GM12878 (cell line): ENCODE measurements at regions not wholly inside any gene's neighbourhood (a gene's known extent, or its start where the extent isn't known, plus 50 kb on each side); places are given as distances from the start of the nearest gene placed in this dataset.

Source experiments
- ATAC-seq: fragments of 200-7000 bp; cut with Tn5 transposase; 3 replicates; pipeline ENCODE4 v1.9.1; 2020; ENCODE audit warnings: mild to moderate bottlenecking, moderate library complexity
- BruUV-seq: library from RNA; stranded (reverse); fragments of 400-500 nt; replicated peaks from 2 replicates; lab custom pipeline; 2021; lab: Mats Ljungman, UMichigan
- CTCF ChIA-PET: fragments of 300-600 bp; sonication (Branson Sonifier 250); formaldehyde crosslinking; extraction: SDS; loops from one replicate; lab custom pipeline; 2021; ENCODE audit warnings: inconsistent platforms; lab: Yijun Ruan, JAX
- POLR2A ChIA-PET: fragments of 350-600 bp; formaldehyde crosslinking; extraction: SDS; loops from one replicate; lab custom pipeline; 2021; ENCODE audit warnings: inconsistent platforms; lab: Charles Lee
- RAD21 ChIA-PET: fragments of 300-600 bp; sonication (Branson Sonifier 250); formaldehyde crosslinking; loops from one replicate; lab custom pipeline; 2023; ENCODE audit warnings: antibody characterized with exemption; ENCODE audit not compliant: unreplicated experiment; lab: Charles Lee
- SMC1A ChIA-PET: fragments of 300-600 bp; sonication (Branson Sonifier 250); formaldehyde crosslinking; loops from one replicate; lab custom pipeline; 2023; ENCODE audit not compliant: unreplicated experiment, uncharacterized antibody; lab: Charles Lee
- DNase-seq: peaks from one replicate; pipeline ENCODE4 v3.0.0-alpha.2; 2011; ENCODE audit warnings: low read depth, low spot score
- FAIRE-seq: peaks from 3 replicates; lab custom pipeline; 2011; peaks lifted over from hg19 to GRCh38; lab: Jason Lieb, UNC
- H2AFZ ChIP-seq: 2 replicates; pipeline ENCODE4 v1.6.0; 2011; ENCODE audit warnings: low read depth, low read length, control low read depth; ENCODE audit not compliant: control insufficient read depth
- H3K27ac ChIP-seq: 2 replicates; pipeline ENCODE4 v1.5.1; 2011; ENCODE audit warnings: control low read depth; ENCODE audit not compliant: control insufficient read depth, insufficient read depth
- H3K27me3 ChIP-seq, 2 experiments: replicated peaks in 1 of 2; 2 replicates each; pipeline versions ENCODE4 v1.6.0 to v1.6.1; 2011; ENCODE audit warnings: low read length in 1 of 2; ENCODE audit not compliant: control insufficient read depth in 2 of 2, insufficient read depth in 2 of 2
- H3K36me3 ChIP-seq, 2 experiments: 2 replicates each; pipeline ENCODE4 v1.5.1; 2011; ENCODE audit warnings: low read length in 1 of 2; ENCODE audit not compliant: control insufficient read depth in 2 of 2, insufficient read depth in 2 of 2
- H3K4me1 ChIP-seq: 2 replicates; pipeline ENCODE4 v1.6.1; 2011; ENCODE audit warnings: mild to moderate bottlenecking, low read length, moderate library complexity, mixed read lengths; ENCODE audit not compliant: control insufficient read depth, insufficient read depth
- H3K4me2 ChIP-seq: 2 replicates; pipeline ENCODE4 v1.6.0; 2011; ENCODE audit warnings: control low read depth; ENCODE audit not compliant: control insufficient read depth, insufficient read depth
- H3K4me3 ChIP-seq: fragments of 200-600 bp; sonication (generic); 2 replicates; pipeline ENCODE4 v1.5.1; 2016
- H3K79me2 ChIP-seq: 2 replicates; pipeline ENCODE4 v1.6.0; 2011; ENCODE audit warnings: low read length; ENCODE audit not compliant: control insufficient read depth, insufficient read depth
- H3K9ac ChIP-seq: 2 replicates; pipeline ENCODE4 v1.8.0; 2011; ENCODE audit warnings: low read length, control low read depth, mixed read lengths; ENCODE audit not compliant: control insufficient read depth, insufficient read depth
- H3K9me3 ChIP-seq: replicated peaks from 3 replicates; pipeline ENCODE4 v1.5.1; 2011; ENCODE audit warnings: mild to moderate bottlenecking, low read length; ENCODE audit not compliant: control insufficient read depth, insufficient read depth
- H4K20me1 ChIP-seq: 2 replicates; pipeline ENCODE4 v1.6.0; 2011; ENCODE audit not compliant: control insufficient read depth, insufficient read depth
- BCL11A ChIP-seq: IDR thresholded peaks from 2 replicates; pipeline ENCODE4 v1.6.1; 2011; ENCODE audit warnings: low read depth, low read length
- JUNB ChIP-seq: IDR thresholded peaks from 2 replicates; pipeline ENCODE4 v1.6.1; 2016; ENCODE audit warnings: antibody characterized with exemption, mild to moderate bottlenecking
- LARP7 ChIP-seq: fragments of 450-650 bp; IDR thresholded peaks from 2 replicates; pipeline ENCODE4 v1.6.1; 2017; ENCODE audit warnings: mild to moderate bottlenecking
- MEF2B ChIP-seq: fragments of 450-650 bp; IDR thresholded peaks from 2 replicates; pipeline ENCODE4 v1.6.1; 2018; ENCODE audit warnings: mild to moderate bottlenecking, moderate library complexity; ENCODE audit not compliant: partially characterized antibody, poor library complexity, severe bottlenecking
- NR2F1 ChIP-seq: fragments of 450-650 bp; conservative IDR thresholded peaks from 2 replicates; pipeline ENCODE4 v1.6.1; 2017; ENCODE audit warnings: mild to moderate bottlenecking
- NRF1 ChIP-seq: conservative IDR thresholded peaks from 2 replicates; pipeline ENCODE4 v1.6.1; 2011; ENCODE audit warnings: mild to moderate bottlenecking, low read depth, low read length, improper control_type of control experiment
- RAD21 ChIP-seq: IDR thresholded peaks from 2 replicates; pipeline ENCODE4 v1.6.1; 2011; ENCODE audit warnings: mild to moderate bottlenecking, low read depth, low read length, moderate library complexity; ENCODE audit not compliant: insufficient read depth
- RB1 ChIP-seq: fragments of 450-650 bp; formaldehyde crosslinking; IDR thresholded peaks from 2 replicates; pipeline ENCODE4 v1.6.1; 2017; ENCODE audit warnings: mild to moderate bottlenecking, borderline replicate concordance
- RCOR1 ChIP-seq: conservative IDR thresholded peaks from 2 replicates; pipeline ENCODE4 v1.6.1; 2012; ENCODE audit warnings: low read depth, low read length, improper control_type of control experiment
- SMAD5 ChIP-seq: IDR thresholded peaks from 2 replicates; pipeline ENCODE4 v1.6.1; 2016; ENCODE audit warnings: antibody characterized with exemption, low read depth
- SREBF1 ChIP-seq: IDR thresholded peaks from 2 replicates; pipeline ENCODE4 v1.6.1; 2012; ENCODE audit warnings: mild to moderate bottlenecking, low read length
- WRNIP1 ChIP-seq: IDR thresholded peaks from 2 replicates; pipeline ENCODE4 v1.6.1; 2011; ENCODE audit warnings: low read depth, low read length, improper control_type of control experiment, borderline replicate concordance
- YBX1 ChIP-seq: fragments of 450-650 bp; IDR thresholded peaks from 2 replicates; pipeline ENCODE4 v1.6.1; 2016; ENCODE audit warnings: antibody characterized with exemption
- ZBED1 ChIP-seq: IDR thresholded peaks from 2 replicates; pipeline ENCODE4 v1.6.1; 2016; ENCODE audit warnings: borderline replicate concordance
- WGBS: methylation state at CpG from one replicate; pipeline ENCODE4 v1.1.6; 2016; ENCODE audit warnings: low lambda C conversion rate; ENCODE audit not compliant: insufficient replicate concordance, insufficient coverage; ENCODE audit errors: missing lambda C conversion rate; 5-methylcytosine and 5-hydroxymethylcytosine counted together
- in situ Hi-C: fragments of 300-500 bp; cut with MboI; formaldehyde crosslinking; loops from 9 replicates; pipeline ENCODE4 v1.14.3; 2018; ENCODE audit warnings: mixed read lengths
- intact Hi-C: fragments of 100-400 bp; cut with micrococcal nuclease; formaldehyde crosslinking; loops from one replicate; pipeline ENCODE4 v1.14.2; 2022; ENCODE audit not compliant: unreplicated experiment
- TF ChIP-seq, protein P1 (sequence below): IDR thresholded peaks from 2 replicates; pipeline ENCODE4 v1.6.1; 2011; ENCODE audit warnings: borderline replicate concordance, low read depth, mild to moderate bottlenecking, moderate library complexity, low read length; ENCODE audit not compliant: insufficient read depth, poor library complexity, severe bottlenecking
- TF ChIP-seq, protein P2 (sequence below): fragments of 450-650 bp; IDR thresholded peaks from 2 replicates; pipeline ENCODE4 v1.6.1; 2016; ENCODE audit warnings: mild to moderate bottlenecking, moderate library complexity, borderline replicate concordance

DNA sequence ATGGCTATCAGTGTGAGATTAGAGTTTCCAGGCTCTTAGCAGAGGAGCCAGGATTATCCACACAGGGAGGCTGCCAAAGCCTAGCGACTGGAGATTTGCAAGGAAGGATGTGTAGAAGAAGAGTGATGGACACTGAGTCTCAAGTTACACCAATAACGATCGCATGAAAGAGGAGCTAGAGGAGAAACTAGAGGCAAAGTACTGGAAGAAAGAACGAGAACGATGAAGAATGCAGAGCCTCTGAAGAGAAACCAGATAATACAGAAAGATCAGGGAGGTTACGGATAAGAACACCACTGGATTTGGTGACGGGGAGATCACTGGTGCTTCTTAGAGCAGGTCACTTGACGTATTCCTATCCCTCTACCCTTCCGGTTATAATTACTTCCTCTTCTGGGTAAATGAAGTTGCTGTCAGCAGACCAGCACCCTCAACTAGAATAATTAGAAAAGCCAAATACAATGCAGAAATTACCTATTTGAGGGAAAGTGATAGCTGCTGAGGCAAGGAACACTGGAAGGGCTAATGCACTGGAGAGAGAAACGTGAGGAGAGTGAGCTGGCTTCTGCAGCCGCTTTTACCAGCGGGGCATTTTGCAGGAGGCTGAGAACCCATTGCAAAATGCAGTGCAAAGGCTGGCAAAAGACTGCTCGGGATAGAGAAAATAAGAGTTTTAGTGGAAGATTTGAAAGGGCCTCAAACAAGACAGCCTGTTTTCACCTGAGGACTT, 93.1 kb upstream of the HIF1A start:
- no peak overlapping the region for H3K4me3 ChIP-seq
- RAD21 ChIA-PET = interaction anchor here (1.0 to 1.4 kb wide), 2 partner anchors 29 to 59 kb away, joined by 3 read pairs; no protein-coding TSS in a partner anchor
- 82% methylated on average over 12 of the region's 13 CpGs for WGBS
- H3K27me3 ChIP-seq = no peaks in the 10 kb centered on the region
- H3K36me3 ChIP-seq = no peaks in the 10 kb centered on the region
- peaks cover 8% of the 10 kb centered on the region for H3K4me1 ChIP-seq
- DNase-seq = no peak
- no TSS peak for BruUV-seq
- no peak for TF ChIP-seq JUNB
- no peak for TF ChIP-seq SMAD5
- no peak for TF ChIP-seq YBX1
- no peak for TF ChIP-seq RCOR1
- no peak for TF ChIP-seq MEF2B
- TF ChIP-seq RAD21 = no peak
- TF ChIP-seq, protein P1, sequence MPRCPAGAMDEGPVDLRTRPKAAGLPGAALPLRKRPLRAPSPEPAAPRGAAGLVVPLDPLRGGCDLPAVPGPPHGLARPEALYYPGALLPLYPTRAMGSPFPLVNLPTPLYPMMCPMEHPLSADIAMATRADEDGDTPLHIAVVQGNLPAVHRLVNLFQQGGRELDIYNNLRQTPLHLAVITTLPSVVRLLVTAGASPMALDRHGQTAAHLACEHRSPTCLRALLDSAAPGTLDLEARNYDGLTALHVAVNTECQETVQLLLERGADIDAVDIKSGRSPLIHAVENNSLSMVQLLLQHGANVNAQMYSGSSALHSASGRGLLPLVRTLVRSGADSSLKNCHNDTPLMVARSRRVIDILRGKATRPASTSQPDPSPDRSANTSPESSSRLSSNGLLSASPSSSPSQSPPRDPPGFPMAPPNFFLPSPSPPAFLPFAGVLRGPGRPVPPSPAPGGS = no peak
- TF ChIP-seq, protein P2, sequence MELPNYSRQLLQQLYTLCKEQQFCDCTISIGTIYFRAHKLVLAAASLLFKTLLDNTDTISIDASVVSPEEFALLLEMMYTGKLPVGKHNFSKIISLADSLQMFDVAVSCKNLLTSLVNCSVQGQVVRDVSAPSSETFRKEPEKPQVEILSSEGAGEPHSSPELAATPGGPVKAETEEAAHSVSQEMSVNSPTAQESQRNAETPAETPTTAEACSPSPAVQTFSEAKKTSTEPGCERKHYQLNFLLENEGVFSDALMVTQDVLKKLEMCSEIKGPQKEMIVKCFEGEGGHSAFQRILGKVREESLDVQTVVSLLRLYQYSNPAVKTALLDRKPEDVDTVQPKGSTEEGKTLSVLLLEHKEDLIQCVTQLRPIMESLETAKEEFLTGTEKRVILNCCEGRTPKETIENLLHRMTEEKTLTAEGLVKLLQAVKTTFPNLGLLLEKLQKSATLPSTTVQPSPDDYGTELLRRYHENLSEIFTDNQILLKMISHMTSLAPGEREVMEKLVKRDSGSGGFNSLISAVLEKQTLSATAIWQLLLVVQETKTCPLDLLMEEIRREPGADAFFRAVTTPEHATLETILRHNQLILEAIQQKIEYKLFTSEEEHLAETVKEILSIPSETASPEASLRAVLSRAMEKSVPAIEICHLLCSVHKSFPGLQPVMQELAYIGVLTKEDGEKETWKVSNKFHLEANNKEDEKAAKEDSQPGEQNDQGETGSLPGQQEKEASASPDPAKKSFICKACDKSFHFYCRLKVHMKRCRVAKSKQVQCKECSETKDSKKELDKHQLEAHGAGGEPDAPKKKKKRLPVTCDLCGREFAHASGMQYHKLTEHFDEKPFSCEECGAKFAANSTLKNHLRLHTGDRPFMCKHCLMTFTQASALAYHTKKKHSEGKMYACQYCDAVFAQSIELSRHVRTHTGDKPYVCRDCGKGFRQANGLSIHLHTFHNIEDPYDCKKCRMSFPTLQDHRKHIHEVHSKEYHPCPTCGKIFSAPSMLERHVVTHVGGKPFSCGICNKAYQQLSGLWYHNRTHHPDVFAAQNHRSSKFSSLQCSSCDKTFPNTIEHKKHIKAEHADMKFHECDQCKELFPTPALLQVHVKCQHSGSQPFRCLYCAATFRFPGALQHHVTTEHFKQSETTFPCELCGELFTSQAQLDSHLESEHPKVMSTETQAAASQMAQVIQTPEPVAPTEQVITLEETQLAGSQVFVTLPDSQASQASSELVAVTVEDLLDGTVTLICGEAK = no peak
- no peak for TF ChIP-seq WRNIP1
- TF ChIP-seq RB1 = no peak
- no peak for TF ChIP-seq ZBED1
- no peak for TF ChIP-seq NRF1
- no peak for TF ChIP-seq BCL11A
- TF ChIP-seq SREBF1 = no peak
- no peak for TF ChIP-seq NR2F1
- no peak for TF ChIP-seq LARP7
- FAIRE-seq = no peak
- H4K20me1 ChIP-seq = no peaks in the 10 kb centered on the region
- SMC1A ChIA-PET = interaction anchor here (1.0 to 3.3 kb wide), 9 partner anchors 13 to 92 kb away, joined by 3 to 16 read pairs (median 4); no protein-coding TSS in a partner anchor
- no peak for ATAC-seq
- CTCF ChIA-PET = no interaction called here
- H3K27ac ChIP-seq = no peak overlapping the region
- H3K9ac ChIP-seq = no peak overlapping the region
- POLR2A ChIA-PET = interaction anchor here (1.3 kb wide), 1 partner anchor 10 kb away, joined by 4 read pairs; no protein-coding TSS in a partner anchor
- intact Hi-C loops = loop anchor here (2.0 kb wide), 1 partner anchor 61 kb away; no protein-coding TSS in a partner anchor
- H2AFZ ChIP-seq = no peak overlapping the region
- in situ Hi-C loops = no loop called here
- H3K9me3 ChIP-seq = no peaks in the 10 kb centered on the region; the same call in 2 of the 3 replicates
- H3K79me2 ChIP-seq = no peaks in the 10 kb centered on the region
- no peak overlapping the region for H3K4me2 ChIP-seq
